Endothelial cell of umbilical vein (primary cell): ENCODE measurements at regions not wholly inside any gene's neighbourhood (a gene's known extent, or its start where the extent isn't known, plus 50 kb on each side); places are given as distances from the start of the nearest gene placed in this dataset.

Experiments used
- EZH2 ChIP-seq: IDR thresholded peaks from 2 replicates; pipeline ENCODE4 v1.6.1; 2012; ENCODE audit warnings: borderline replicate concordance, low read depth, mild to moderate bottlenecking, moderate library complexity, low read length, inconsistent platforms; ENCODE audit not compliant: severe bottlenecking
- FOS ChIP-seq: IDR thresholded peaks from 2 replicates; pipeline ENCODE4 v1.6.1; 2011; ENCODE audit warnings: mild to moderate bottlenecking, low read length, moderate library complexity, borderline replicate concordance; ENCODE audit not compliant: insufficient read depth
- GATA2 ChIP-seq: IDR thresholded peaks from 2 replicates; pipeline ENCODE4 v1.7.0; 2011; ENCODE audit warnings: low read depth, mild to moderate bottlenecking, moderate library complexity, mixed read lengths, low read length; ENCODE audit not compliant: insufficient read length, insufficient read depth
- JUN ChIP-seq: IDR thresholded peaks from 2 replicates; pipeline ENCODE4 v1.6.1; 2011; ENCODE audit warnings: borderline replicate concordance, low read depth; ENCODE audit not compliant: insufficient read length, insufficient read depth
- POLR2A ChIP-seq: IDR thresholded peaks from 2 replicates; pipeline ENCODE4 v1.6.1; 2012; ENCODE audit warnings: low read depth, mild to moderate bottlenecking, control low read depth, low read length
- POLR2AphosphoS5 ChIP-seq: IDR thresholded peaks from 2 replicates; pipeline ENCODE4 v1.6.1; 2012; ENCODE audit warnings: low read depth, mild to moderate bottlenecking, control low read depth, low read length, moderate library complexity; ENCODE audit not compliant: insufficient read depth
- TF ChIP-seq, protein P1 (sequence below), 2 donors: IDR thresholded peaks; 1 replicate in 1 of 2; 2 replicates in 1 of 2; pipeline ENCODE4 v1.5.1; 2011; ENCODE audit warnings: low read length in 2 of 2, mild to moderate bottlenecking in 2 of 2, moderate library complexity in 2 of 2, control low read depth in 1 of 2, inconsistent platforms in 1 of 2, low read depth in 1 of 2; ENCODE audit not compliant: insufficient read depth in 1 of 2; ENCODE audit errors: extremely low read depth in 1 of 2

DNA sequence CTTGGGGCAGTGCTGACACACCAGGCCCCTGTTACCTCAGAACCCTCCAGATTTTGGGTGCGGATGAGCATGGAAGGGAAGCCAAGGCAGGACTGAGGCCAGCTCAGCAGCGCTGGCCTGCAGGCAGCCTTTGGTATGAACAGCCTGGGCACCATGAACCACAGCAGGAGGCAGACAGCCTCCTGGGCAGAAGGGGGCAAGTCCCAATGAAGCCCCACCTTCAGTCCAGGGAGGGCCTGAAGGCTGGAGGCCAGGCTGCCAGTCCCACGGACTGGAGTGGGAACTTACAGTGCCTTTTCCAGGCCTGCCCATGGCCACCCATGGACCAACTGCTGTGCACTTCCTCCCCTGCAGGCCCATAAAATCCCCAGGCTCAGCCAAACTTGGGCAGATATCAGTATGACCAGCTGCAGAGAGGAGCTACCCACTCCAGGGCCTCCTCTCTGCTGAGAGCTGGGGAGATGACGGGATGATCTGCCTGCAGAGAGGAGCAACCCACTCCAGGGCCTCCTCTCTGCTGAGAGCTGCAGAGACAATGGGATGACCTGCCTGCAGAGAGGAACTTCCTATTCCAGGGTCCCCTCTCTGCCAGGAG, 74.7 kb downstream of the NEURL3 start:
- TF ChIP-seq, protein P1, sequence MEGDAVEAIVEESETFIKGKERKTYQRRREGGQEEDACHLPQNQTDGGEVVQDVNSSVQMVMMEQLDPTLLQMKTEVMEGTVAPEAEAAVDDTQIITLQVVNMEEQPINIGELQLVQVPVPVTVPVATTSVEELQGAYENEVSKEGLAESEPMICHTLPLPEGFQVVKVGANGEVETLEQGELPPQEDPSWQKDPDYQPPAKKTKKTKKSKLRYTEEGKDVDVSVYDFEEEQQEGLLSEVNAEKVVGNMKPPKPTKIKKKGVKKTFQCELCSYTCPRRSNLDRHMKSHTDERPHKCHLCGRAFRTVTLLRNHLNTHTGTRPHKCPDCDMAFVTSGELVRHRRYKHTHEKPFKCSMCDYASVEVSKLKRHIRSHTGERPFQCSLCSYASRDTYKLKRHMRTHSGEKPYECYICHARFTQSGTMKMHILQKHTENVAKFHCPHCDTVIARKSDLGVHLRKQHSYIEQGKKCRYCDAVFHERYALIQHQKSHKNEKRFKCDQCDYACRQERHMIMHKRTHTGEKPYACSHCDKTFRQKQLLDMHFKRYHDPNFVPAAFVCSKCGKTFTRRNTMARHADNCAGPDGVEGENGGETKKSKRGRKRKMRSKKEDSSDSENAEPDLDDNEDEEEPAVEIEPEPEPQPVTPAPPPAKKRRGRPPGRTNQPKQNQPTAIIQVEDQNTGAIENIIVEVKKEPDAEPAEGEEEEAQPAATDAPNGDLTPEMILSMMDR (IDR thresholded peaks at IDR 0.05; ENCODE audit: extremely low read depth in 1 of 2, insufficient read depth in 1 of 2, low read depth in 1 of 2, low read length in 2 of 2): no peak
- no peak for TF ChIP-seq POLR2A
- no peak for TF ChIP-seq JUN
- no peak for TF ChIP-seq POLR2AphosphoS5
- TF ChIP-seq EZH2: no peak
- no peak for TF ChIP-seq GATA2
- TF ChIP-seq FOS: no peak
